ENCODE measurements at regions not wholly inside any gene's neighbourhood (a gene's known extent, or its start where the extent isn't known, plus 50 kb on each side); places are given as distances from the start of the nearest gene placed in this dataset.

DNA sequence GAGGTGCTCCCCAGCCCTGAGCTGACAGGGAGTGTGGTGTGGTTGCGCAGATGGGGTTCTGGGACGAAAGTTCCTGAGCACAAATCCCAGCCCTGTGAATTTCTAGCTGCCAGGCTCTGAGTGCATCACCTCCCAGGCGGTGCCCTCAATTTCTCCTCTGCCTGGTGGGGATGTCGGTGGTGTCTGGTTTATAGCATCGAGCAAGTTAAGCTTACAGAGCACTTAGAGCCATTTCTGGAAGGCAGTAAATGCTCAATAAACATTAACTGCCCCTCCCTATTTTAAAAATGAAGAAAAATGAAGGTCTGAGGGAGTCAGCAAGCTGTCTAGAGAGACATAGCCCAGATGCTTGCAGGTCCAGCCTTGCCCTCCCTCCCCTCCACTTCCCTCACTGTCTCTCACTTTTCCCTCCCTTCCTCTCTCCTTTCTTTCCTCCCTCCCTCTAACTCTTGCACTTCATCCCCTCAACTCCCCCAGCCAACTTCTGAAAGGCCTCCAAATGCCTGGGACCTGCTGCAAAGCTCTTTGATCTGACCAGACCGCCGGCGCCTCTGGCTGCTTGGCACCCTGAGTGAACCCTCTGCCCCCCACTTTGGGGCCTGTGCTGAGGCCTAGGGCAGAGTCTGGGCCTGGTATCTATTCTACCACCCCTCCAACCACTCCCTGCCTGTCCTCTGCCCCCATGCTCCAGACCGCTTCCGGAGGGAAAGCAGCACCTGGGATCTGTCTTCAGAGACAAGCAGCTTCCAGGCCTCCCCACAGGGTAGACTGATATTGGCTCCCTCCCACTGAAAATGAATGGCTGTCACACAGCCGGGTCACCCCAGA, 438.3 kb downstream of the RPS24 start:
- no peak for TF ChIP-seq EZH2phosphoT487 (IDR thresholded peaks at IDR 0.05; ENCODE audit: borderline replicate concordance, low read depth, low read length)
- TF ChIP-seq, protein P1, sequence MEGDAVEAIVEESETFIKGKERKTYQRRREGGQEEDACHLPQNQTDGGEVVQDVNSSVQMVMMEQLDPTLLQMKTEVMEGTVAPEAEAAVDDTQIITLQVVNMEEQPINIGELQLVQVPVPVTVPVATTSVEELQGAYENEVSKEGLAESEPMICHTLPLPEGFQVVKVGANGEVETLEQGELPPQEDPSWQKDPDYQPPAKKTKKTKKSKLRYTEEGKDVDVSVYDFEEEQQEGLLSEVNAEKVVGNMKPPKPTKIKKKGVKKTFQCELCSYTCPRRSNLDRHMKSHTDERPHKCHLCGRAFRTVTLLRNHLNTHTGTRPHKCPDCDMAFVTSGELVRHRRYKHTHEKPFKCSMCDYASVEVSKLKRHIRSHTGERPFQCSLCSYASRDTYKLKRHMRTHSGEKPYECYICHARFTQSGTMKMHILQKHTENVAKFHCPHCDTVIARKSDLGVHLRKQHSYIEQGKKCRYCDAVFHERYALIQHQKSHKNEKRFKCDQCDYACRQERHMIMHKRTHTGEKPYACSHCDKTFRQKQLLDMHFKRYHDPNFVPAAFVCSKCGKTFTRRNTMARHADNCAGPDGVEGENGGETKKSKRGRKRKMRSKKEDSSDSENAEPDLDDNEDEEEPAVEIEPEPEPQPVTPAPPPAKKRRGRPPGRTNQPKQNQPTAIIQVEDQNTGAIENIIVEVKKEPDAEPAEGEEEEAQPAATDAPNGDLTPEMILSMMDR (conservative IDR thresholded peaks at IDR 0.05; ENCODE audit: low read length): no peak

Data from OCI-LY7 (cell line).